Fibroblast of the conjunctiva (primary cell): ENCODE measurements at regions not wholly inside any gene's neighbourhood (a gene's known extent, or its start where the extent isn't known, plus 50 kb on each side); places are given as distances from the start of the nearest gene placed in this dataset.

Experiments used
- DNase-seq: peaks from one replicate; pipeline ENCODE4 v3.0.0-alpha.2; 2010; ENCODE audit warnings: low read depth

DNA sequence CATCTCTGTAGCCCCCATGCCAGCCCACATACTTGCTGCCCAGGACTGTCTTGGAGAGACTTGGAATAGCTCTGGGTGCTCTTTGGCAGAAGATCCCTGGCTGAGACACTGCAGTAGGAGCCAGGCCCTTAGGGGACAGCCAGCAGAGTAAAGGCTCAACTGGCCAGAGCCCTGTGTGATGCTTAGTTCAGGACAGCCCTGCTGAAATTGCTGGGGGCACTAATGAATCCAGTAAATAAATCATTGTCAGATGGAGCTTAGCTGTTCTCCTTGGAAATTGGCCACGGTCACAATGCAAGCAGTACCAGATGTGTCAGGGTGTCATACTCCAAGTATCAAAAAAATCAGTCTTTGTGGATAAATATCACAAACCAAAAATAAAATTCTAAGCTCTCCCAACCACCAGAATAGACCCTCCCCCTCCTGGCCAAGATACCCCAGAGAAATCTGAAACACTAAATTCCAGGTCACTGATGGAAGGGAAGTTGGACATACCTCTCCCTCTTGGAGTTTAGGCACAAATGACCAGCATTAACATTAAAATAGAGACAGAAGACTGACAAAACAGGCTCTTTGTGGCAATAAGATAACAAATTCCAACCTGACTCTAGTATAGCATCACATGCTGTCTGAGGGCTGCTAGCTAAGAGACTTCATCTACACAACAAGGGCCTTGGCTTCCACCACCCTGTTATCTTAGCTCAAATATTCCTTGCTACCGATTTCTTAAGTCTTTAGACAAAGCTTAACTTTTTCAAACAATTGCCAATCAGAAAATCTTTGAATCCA, 83.2 kb upstream of the DNAH14 start:
- no peak for DNase-seq

- DNase-seq, result no peak
Observed at GRCh38 chr1:224850446-224850845, 79.0 kb upstream of the DNAH14 start.

DNA sequence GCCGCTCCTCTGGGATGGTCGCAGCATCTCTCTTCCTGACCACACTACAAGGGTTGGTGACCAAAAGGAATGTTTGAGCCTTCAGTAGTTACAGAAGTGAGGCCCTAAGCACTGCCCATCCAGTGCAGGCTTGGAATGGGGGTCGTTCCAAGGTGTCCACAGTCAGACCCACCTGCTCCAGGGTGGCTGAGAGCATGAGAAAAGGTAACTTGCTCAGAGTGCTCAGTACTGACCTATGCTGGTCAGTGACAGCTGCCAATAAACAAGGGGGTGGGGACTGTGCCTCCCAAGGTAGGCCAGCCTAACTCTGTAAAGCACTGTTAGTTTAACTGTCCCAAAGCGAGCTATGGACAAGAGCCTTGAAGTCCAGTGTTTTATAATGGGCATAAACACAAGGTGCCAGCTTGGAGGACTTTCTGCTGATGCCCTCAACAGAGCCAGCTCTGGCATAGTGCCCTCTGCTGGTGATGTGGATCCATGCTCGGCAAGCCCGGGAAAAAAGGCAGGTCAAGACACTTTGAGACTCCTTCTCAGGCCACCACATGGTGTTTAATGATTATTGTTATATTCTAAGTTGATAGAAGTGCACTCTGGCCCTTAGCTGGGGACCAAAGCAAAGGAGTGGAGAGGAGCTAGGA, 78.1 kb upstream of the DNAH14 start:
- DNase-seq, result peak; percentile 26

- DNase-seq, result no peak
Observed at GRCh38 chr1:224851848-224852261, 77.6 kb upstream of the DNAH14 start.

DNA sequence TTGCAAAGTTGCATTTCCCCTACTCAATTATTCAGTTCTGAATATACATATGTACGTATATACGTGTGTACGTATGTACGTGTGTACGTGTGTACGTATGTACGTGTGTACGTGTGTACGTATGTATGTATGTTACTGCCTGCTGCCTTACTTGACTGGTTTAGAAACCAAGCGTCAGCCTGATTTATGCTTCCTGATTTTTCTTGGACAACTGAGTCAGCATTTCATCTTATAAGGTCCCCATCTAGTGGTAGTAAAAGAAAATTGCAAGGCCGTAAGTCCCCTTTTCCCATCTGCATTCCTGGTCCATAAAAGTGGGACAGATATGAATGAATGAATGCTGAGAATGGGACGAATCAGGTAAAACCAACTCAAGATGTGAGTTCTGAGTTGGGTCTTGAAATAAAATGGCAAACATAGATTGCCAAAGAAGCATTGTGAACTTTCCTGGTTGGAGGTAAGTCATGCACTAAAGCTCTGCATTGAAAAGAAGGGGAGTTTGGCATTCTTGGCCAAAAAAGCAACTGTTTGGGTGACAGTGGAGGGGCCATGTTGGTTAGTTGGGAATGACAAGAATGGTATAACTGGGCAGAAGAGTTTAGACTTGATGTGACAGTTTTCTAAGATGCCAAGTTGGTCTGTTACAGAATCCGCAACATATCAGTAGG, 76.4 kb upstream of the DNAH14 start:
- peak; percentile 63 for DNase-seq

GRCh38 chr1:224856973-224857372, 72.5 kb upstream of the DNAH14 start:
- no peak for DNase-seq

GRCh38 chr1:224859651-224860050, 69.8 kb upstream of the DNAH14 start:
- DNase-seq, result no peak

DNA sequence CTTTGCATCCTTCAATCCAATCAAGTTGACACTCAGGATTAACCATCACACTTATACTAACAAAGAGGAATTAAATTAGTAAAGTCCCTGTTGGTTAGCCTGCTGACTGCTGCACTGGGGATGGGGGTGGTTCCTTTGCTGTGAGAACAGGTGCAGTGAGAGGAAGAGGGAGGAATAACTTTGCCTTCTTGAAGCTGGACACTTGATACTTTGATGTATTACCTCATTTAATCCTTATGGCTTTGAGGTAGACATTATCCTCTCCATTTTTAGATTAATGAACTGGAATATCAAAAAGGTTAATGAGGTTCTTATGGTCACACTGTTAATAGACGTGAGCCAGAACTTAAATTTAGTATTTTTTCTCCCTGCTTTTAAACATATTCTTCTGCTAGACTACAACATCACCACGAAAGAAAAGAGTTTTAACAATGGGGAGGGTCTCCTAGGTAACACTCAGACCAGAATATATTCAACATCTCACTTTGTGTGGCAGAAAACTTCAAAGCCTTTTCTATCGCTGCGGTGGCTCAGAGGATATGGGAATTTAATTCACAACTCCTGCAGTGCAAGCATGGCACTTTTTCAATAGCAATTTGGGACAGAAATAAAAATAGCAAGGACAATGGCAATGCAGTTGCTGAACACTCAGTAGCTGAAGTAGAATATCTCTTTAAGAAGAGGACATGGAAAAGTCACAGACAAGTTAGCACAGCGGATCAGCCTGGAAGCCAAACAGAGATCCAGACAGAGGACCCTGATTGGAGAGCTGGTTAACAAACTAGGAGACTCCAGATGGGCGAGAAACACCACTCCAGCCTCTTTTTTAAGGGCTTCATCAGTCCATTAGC, 68.8 kb upstream of the DNAH14 start:
- DNase-seq, result no peak

DNA sequence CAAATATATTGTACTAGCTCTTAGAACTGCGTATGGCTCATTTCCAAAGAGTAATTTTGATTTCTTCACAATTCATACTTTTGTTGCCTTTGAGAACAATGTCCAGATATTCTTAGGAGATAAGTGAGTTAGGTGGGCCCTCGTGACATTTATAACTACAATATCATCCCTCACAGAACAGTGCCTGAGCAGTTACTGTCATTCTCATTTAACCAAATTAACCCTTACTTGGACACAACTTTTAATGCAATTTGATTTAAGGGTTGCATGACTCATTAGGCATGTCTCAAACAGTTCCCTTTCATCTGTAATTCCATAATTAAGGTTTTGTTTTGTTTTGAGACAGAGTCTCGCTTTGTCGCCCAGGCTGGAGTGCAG, 68.1 kb upstream of the DNAH14 start:
- no peak for DNase-seq

- no peak for DNase-seq
Observed at GRCh38 chr1:224863486-224863885, 66.0 kb upstream of the DNAH14 start.

DNA sequence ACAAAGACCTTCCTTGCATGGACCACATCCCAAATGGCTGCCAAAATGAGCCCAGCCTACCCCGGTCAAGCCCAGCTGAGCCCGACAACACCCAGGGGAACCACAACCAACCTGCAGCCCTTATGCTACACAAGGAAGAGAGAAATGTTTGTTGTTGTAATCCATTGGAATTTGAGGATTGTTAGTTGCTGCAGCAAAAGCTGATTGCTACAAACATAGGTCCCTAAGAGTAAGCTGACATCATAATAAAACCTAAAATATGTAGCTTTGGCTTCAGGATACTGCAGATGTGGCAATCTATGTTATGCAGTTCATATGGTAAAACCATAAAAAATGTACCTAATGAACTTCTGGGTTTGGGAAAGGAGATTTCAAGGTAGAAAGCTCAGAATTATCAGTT, 65.5 kb upstream of the DNAH14 start:
- no peak for DNase-seq

GRCh38 chr1:224865510-224865909, 64.0 kb upstream of the DNAH14 start:
- DNase-seq, result no peak

DNA sequence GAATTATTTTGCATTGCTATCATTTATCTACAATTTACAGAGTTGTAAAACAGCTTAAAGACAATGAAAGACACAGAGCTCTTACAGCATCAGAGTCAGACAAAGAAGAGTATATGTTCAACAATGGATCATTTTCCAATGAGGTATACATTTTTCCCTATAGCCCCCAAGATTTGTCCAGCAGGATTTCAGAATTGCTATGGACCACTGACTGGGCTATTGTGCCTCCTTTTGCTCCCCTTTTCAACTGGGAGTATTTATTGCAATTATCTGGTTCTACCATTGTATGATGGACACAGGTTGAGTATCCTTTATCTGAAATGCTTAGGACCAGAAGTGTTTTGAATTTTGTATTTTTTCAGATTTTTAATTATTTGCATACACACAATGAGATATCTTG, 62.5 kb upstream of the DNAH14 start:
- no peak for DNase-seq

DNA sequence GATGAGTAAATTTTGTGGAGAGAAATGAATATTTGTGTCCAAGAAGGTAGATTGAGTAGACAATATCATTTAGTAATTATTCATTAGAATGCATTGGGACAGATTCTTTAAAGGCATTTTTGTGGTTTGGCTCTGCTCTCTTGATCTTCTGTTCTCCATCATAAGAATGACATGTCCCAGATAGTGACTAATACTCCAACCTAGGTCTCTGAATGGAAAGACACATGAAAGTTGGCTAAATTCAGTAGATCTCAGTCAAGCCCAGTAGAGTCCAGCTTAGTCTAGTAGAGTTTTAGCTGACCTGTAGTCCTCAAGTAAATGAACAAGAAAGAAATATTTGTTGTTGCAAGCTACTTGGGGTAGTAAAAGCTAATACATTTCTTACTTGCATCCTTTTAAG, 61.8 kb upstream of the DNAH14 start:
- no peak for DNase-seq

DNA sequence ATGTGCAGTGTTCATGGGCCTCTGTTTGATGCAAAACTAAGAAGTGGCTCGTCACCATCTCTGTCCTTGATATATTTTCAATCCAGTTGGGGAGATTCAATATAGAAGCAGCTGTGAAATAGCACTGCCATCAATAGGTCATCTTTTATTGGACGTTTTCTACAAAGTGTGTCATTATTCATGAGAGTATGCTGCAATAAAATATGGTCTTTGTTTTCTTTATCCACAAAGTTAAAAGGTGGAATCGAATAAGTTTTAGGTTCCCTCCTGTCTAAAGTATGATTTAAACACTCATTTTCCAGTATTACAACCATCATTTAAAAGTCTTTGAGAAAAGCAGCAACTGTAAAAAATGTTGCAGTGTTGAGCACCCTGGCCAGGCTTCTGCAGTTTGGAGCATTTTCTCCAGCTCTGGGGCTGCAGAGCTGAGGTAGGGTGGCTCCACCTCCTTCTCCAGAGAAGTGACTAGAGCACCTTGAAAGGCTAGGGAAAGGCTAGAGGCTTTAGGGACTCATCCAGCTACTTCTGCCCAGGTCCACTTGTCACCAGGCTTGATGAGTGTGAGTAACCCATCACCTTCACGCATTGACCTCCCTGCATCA, 56.5 kb upstream of the DNAH14 start:
- no peak for DNase-seq

DNA sequence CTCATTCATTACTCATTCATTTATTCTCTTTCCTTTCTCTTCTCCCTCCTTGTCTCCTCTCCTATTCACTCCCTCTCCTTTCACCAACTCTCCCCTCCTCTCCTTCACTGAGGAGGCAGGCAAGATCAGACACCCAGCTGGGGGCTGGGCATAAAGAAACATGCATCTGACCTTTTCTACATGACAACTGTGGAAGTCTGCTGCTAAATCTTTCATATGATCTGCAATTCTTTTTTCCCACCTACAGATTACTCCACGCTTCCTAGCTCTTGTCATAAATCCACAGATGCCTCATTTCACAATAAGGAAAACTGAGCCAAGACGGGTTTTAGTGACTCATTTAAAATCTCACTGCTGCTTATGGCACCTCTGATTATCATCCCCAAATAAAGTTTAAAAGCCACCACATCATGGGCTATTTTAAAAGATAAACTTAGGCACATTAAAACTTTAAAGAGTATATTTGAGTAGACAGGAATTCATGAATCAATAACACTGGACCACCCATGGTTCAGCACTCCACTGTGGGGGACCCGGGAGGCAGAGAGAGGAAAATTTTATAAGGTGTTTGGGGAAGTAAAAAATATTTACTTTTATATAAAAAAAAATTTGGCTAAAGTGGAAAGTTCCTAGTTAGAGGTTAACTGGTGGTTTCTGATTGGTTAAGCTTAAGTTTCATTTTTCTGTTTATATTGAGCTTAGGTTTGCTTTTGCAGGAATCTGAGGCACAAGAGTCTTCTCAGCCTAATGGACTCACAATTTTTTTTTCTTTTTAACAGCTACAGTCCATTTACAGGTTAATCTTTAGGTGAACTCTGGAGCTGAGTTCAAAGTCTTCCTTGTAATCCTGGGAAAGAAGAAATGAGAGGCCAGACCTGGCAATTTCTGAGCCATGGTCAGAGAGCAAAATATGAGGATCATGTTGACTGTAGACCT, 55.8 kb upstream of the DNAH14 start:
- no peak for DNase-seq

GRCh38 chr1:224874775-224875174, 54.7 kb upstream of the DNAH14 start:
- DNase-seq, result no peak

- no peak for DNase-seq
Observed at GRCh38 chr1:224879162-224879803, 50.2 kb upstream of the DNAH14 start.
